Mesothelial cell of epicardium (in vitro differentiated cells): ENCODE measurements at regions not wholly inside any gene's neighbourhood (a gene's known extent, or its start where the extent isn't known, plus 50 kb on each side); places are given as distances from the start of the nearest gene placed in this dataset.

Source experiments
- DNase-seq, 2 experiments: peaks; one replicate each; pipeline ENCODE4 v3.0.0; 2021; ENCODE audit warnings: low spot score in 2 of 2; ENCODE audit not compliant: unreplicated experiment in 2 of 2
- H3K27ac Mint-ChIP-seq: 2 replicates; pipeline ENCODE4 v1.8.0; 2021; ENCODE audit warnings: mixed read lengths
- H3K27me3 Mint-ChIP-seq: 2 replicates; pipeline ENCODE4 v1.8.0; 2021; ENCODE audit warnings: low read depth, mixed read lengths
- H3K36me3 Mint-ChIP-seq: 2 replicates; pipeline ENCODE4 v1.8.0; 2021; ENCODE audit warnings: mixed read lengths
- H3K4me1 Mint-ChIP-seq: 2 replicates; pipeline ENCODE4 v1.8.0; 2021; ENCODE audit warnings: mixed read lengths
- H3K4me3 Mint-ChIP-seq: 2 replicates; pipeline ENCODE4 v1.8.0; 2021; ENCODE audit warnings: mild to moderate bottlenecking, moderate library complexity, mixed read lengths
- H3K9me3 Mint-ChIP-seq: 2 replicates; pipeline ENCODE4 v1.8.0; 2021; ENCODE audit warnings: mixed read lengths
- CTCF ChIP-seq: fragments of 200-600 bp; sonication (generic); IDR thresholded peaks from one replicate; pipeline ENCODE4 v1.5.0; 2021; ENCODE audit warnings: antibody characterized with exemption; ENCODE audit not compliant: unreplicated experiment

GRCh38 chr14:27228053-27228452 is 630.2 kb upstream of the NOVA1 start:
- Mint-ChIP-seq H3K9me3 (peaks cover 14% of the 10 kb centered on the region), H3K4me3 (no peak overlapping the region), H3K36me3 (no peaks in the 10 kb centered on the region), H3K27me3 (no peaks in the 10 kb centered on the region), H3K27ac (no peak overlapping the region), H3K4me1 (no peaks in the 10 kb centered on the region)
- no peak for TF ChIP-seq CTCF
- no peak for DNase-seq

DNA sequence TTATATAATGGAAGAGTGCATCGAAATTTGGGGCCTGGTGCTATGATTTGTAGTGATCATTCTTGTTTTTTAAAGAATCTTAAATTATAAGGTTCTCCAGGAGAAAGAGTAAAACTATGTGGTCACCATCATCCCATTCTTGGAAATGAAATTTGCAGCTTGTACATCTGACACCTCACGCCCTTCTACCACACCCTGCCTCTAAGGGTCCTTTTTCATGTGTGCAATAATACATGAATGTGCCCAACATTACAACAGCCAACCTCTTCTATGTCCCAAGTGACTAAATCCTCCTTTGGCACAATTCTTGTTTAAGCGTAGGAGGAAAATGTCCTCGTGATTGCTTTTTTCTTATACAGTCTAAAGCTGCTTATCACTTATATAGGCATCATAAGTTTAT is 636.5 kb upstream of the NOVA1 start:
- H3K4me1 Mint-ChIP-seq, result no peaks in the 10 kb centered on the region
- no peaks in the 10 kb centered on the region for H3K36me3 Mint-ChIP-seq
- no peak for TF ChIP-seq CTCF
- H3K27ac Mint-ChIP-seq, result no peak overlapping the region
- H3K4me3 Mint-ChIP-seq, result no peak overlapping the region
- peaks cover 14% of the 10 kb centered on the region for H3K9me3 Mint-ChIP-seq
- H3K27me3 Mint-ChIP-seq, result no peaks in the 10 kb centered on the region
- no peak for DNase-seq

DNA sequence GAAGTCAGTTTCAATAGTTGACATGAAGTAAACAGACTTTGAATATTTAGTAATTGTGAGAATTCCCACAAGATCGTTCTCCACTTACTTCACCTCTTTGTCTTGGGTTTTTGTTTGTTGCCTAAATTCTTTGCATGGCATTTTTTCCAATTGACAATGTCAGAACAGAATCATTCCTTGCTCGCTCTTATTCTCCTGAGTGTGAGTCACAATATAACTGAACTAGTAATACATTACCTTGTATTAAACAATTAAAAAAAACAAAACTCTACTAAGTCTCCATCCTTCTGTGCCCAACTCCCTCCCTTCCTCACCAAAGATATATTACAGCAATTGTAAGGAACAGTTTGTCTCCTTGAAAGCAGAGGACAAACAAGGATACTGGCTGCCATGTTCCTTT is 638.8 kb upstream of the NOVA1 start:
- DNase-seq, result no peak

GRCh38 chr14:27242874-27243273 is 645.0 kb upstream of the NOVA1 start:
- TF ChIP-seq CTCF, result no peak
- no peaks in the 10 kb centered on the region for H3K36me3 Mint-ChIP-seq
- H3K27ac Mint-ChIP-seq, result no peak overlapping the region

More for the DNA sequence above, 638.8 kb upstream of the NOVA1 start:
- Mint-ChIP-seq H3K27ac (no peak overlapping the region), H3K27me3 (no peaks in the 10 kb centered on the region), H3K4me1 (no peaks in the 10 kb centered on the region), H3K36me3 (no peaks in the 10 kb centered on the region), H3K4me3 (no peak overlapping the region), H3K9me3 (peaks cover 14% of the 10 kb centered on the region)
- no peak for TF ChIP-seq CTCF

DNA sequence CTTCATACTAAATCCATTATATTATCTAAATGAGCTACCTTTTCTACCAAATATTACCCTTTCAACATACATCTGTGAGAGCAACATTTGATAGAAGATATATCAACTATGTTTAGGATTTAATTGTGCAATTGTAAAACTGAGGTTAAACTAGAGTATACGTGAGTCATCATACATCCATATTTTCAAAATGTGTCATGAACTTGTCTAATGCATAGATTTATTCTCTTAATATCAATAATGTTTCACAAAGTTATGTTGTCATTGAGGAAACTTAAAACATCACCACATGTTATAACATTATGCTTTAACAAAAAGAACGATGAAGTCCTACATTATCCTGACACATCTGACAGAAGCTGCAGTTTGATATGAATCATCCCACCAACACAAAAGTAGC is 645.5 kb upstream of the NOVA1 start:
- no peak for DNase-seq
- Mint-ChIP-seq H3K4me3 (no peak overlapping the region), H3K4me1 (no peaks in the 10 kb centered on the region), H3K9me3 (peaks cover 16% of the 10 kb centered on the region), H3K27ac (no peak overlapping the region), H3K36me3 (no peaks in the 10 kb centered on the region), H3K27me3 (no peaks in the 10 kb centered on the region)
- no peak for TF ChIP-seq CTCF

More at GRCh38 chr14:27242874-27243273, 645.0 kb upstream of the NOVA1 start:
- Mint-ChIP-seq H3K4me3 (no peak overlapping the region), H3K4me1 (no peaks in the 10 kb centered on the region), H3K27me3 (no peaks in the 10 kb centered on the region), H3K9me3 (peaks cover 16% of the 10 kb centered on the region)
- DNase-seq, result no peak

DNA sequence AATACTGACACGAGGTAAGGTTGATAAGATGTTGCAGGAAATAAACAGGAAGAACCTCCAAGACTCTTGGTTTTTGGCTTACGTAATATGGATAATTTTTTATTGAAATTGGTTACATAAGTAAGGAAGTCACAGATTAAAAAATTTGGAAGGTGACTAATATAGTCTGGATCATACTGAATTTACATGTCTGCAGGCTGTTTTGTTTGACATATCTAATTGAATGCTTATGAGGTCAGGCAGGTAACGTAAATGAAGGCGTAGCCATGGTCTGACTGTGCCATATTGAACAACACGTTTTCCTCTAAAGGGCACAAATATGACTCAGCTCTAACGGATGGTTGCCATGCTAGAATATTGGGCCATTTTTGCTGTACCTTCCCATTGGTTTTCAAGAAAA is 648.1 kb upstream of the NOVA1 start:
- Mint-ChIP-seq H3K4me1 (no peaks in the 10 kb centered on the region), H3K4me3 (no peak overlapping the region), H3K36me3 (no peaks in the 10 kb centered on the region), H3K27me3 (no peaks in the 10 kb centered on the region), H3K9me3 (peaks cover 27% of the 10 kb centered on the region), H3K27ac (no peak overlapping the region)
- TF ChIP-seq CTCF, result no peak
- no peak for DNase-seq
